ENCODE measurements at regions not wholly inside any gene's neighbourhood (a gene's known extent, or its start where the extent isn't known, plus 50 kb on each side); places are given as distances from the start of the nearest gene placed in this dataset.

- DNase-seq (ENCODE audit: low spot score), result no peak
- in situ Hi-C loops (cut with HindIII; ENCODE audit: low sequenced_read_pairs), result no loop called here
Observed at GRCh38 chr4:22048323-22048722, 99.8 kb upstream of the KCNIP4 start.

- in situ Hi-C loops (cut with HindIII; ENCODE audit: low sequenced_read_pairs), result no loop called here
- no peak for DNase-seq (ENCODE audit: low spot score)
Observed at GRCh38 chr4:22047793-22048192, 99.2 kb upstream of the KCNIP4 start.

- in situ Hi-C loops (cut with HindIII; ENCODE audit: low sequenced_read_pairs), result no loop called here
- no peak for DNase-seq (ENCODE audit: low spot score)
Observed at GRCh38 chr4:22045051-22045630, 96.6 kb upstream of the KCNIP4 start.

- peak; percentile 36 for DNase-seq (ENCODE audit: low spot score)
- in situ Hi-C loops (cut with HindIII; ENCODE audit: low sequenced_read_pairs), result no loop called here
Observed at GRCh38 chr4:22031423-22031822, 82.9 kb upstream of the KCNIP4 start.

- in situ Hi-C loops (cut with HindIII; ENCODE audit: low sequenced_read_pairs), result no loop called here
- DNase-seq (ENCODE audit: low spot score), result peak; percentile 12
Observed at GRCh38 chr4:22030881-22031280, 82.3 kb upstream of the KCNIP4 start.

- DNase-seq (ENCODE audit: low spot score), result peak; percentile 70
- in situ Hi-C loops (cut with HindIII; ENCODE audit: low sequenced_read_pairs), result no loop called here
Observed at GRCh38 chr4:22030307-22030706, 81.7 kb upstream of the KCNIP4 start.

- DNase-seq (ENCODE audit: low spot score), result no peak
- in situ Hi-C loops (cut with HindIII; ENCODE audit: low sequenced_read_pairs), result no loop called here
Observed at GRCh38 chr4:22029803-22030202, 81.2 kb upstream of the KCNIP4 start.

GRCh38 chr4:22021106-22021505 is 72.5 kb upstream of the KCNIP4 start:
- in situ Hi-C loops (cut with HindIII; ENCODE audit: low sequenced_read_pairs), result no loop called here
- DNase-seq (ENCODE audit: low spot score), result no peak

GRCh38 chr4:22020129-22020528 is 71.6 kb upstream of the KCNIP4 start:
- DNase-seq (ENCODE audit: low spot score), result no peak
- in situ Hi-C loops (cut with HindIII; ENCODE audit: low sequenced_read_pairs), result no loop called here

- no peak for DNase-seq (ENCODE audit: low spot score)
- in situ Hi-C loops (cut with HindIII; ENCODE audit: low sequenced_read_pairs), result no loop called here
Observed at GRCh38 chr4:22019676-22020075, 71.1 kb upstream of the KCNIP4 start.

GRCh38 chr4:22014222-22014741 is 65.7 kb upstream of the KCNIP4 start:
- in situ Hi-C loops (cut with HindIII; ENCODE audit: low sequenced_read_pairs), result no loop called here
- no peak for DNase-seq (ENCODE audit: low spot score)

- no peak for DNase-seq (ENCODE audit: low spot score)
Observed at GRCh38 chr4:22003878-22004277, 55.3 kb upstream of the KCNIP4 start.

More at GRCh38 chr4:22003878-22004277, 55.3 kb upstream of the KCNIP4 start:
- in situ Hi-C loops (cut with HindIII; ENCODE audit: low sequenced_read_pairs), result no loop called here

Data from G401 (cell line).